ENCODE measurements at regions not wholly inside any gene's neighbourhood (a gene's known extent, or its start where the extent isn't known, plus 50 kb on each side); places are given as distances from the start of the nearest gene placed in this dataset.

GRCh38 chr2:22683914-22684313, 701.1 kb upstream of the KLHL29 start:
- H3K79me1 ChIP-seq (ENCODE audit: low read depth in 1 of 2, low read length in 2 of 2): no peaks in the 10 kb centered on the region
- H4K91ac ChIP-seq (ENCODE audit: insufficient read depth, low read depth, low read length): no peak overlapping the region
- H3K27me3 ChIP-seq (ENCODE audit: control insufficient read depth, insufficient read depth, low read length): no peaks in the 10 kb centered on the region
- peaks cover 7% of the 10 kb centered on the region; the same call in 1 of the 2 replicates for H3K9me3 ChIP-seq (ENCODE audit: control insufficient read depth, insufficient read depth, low read length)
- H3K23ac ChIP-seq (ENCODE audit: low read depth, low read length): no peak overlapping the region
- H3K4me3 ChIP-seq (ENCODE audit: insufficient read depth, low read depth, low read length): no peak overlapping the region
- CTCF ChIA-PET: no interaction called here
- BruUV-seq (replicated peaks): no TSS peak
- no peaks in the 10 kb centered on the region for H3K4me1 ChIP-seq (ENCODE audit: control insufficient read depth, insufficient read depth, low read length)
- no peaks in the 10 kb centered on the region for H4K20me1 ChIP-seq (ENCODE audit: insufficient read depth, low read length)
- WGBS, 2 experiments (ENCODE audit: extremely low coverage in 2 of 2, insufficient read length in 1 of 2): no CpG with 5 or more reads among the region's 1 CpG
- H2BK20ac ChIP-seq (ENCODE audit: low read depth, low read length): no peak overlapping the region
- intact Hi-C loops (cut with micrococcal nuclease): no loop called here
- in situ Hi-C loops (cut with MboI; ENCODE audit: low sequenced_read_pairs): no loop called here
- no peak overlapping the region for H3K14ac ChIP-seq (replicated peaks; ENCODE audit: low read depth, low read length)
- H3K36me3 ChIP-seq (ENCODE audit: control insufficient read depth, insufficient read depth, low read length): no peaks in the 10 kb centered on the region
- H2AK5ac ChIP-seq (ENCODE audit: low read depth, low read length): no peak overlapping the region
- no peak overlapping the region for H4K5ac ChIP-seq (ENCODE audit: low read depth, low read length)
- H2BK5ac ChIP-seq (ENCODE audit: low read depth, low read length, poor library complexity, severe bottlenecking): no peak overlapping the region
- H3K9ac ChIP-seq (ENCODE audit: low read depth, low read length): no peak overlapping the region
- H3K56ac ChIP-seq (ENCODE audit: extremely low read depth, insufficient read depth, low read length): no peak overlapping the region
- no peak overlapping the region for H4K8ac ChIP-seq (ENCODE audit: low read depth in 2 of 2, low read length in 2 of 2)
- no peak overlapping the region for H2BK120ac ChIP-seq (ENCODE audit: low read depth, low read length)
- H3K9me1 ChIP-seq (ENCODE audit: insufficient read depth, low read length): no peaks in the 10 kb centered on the region
- H3K4me2 ChIP-seq (ENCODE audit: low read depth, low read length): no peak overlapping the region
- no peak overlapping the region for H2AK9ac ChIP-seq (replicated peaks; ENCODE audit: low read depth, low read length, poor library complexity)
- no peak overlapping the region for H3K4ac ChIP-seq (ENCODE audit: low read depth, low read length)
- H3K27ac ChIP-seq (ENCODE audit: insufficient read depth, low read length): no peak overlapping the region
- ATAC-seq (ENCODE audit: low read depth) (no peak), DNase-seq (no peak)
- POLR2A ChIA-PET (ENCODE audit: unreplicated experiment): no interaction called here
- no peak overlapping the region for H2BK15ac ChIP-seq (ENCODE audit: low read depth, low read length)
- TF ChIP-seq MXI1 (IDR thresholded peaks at IDR 0.05; ENCODE audit: borderline replicate concordance, low read depth, low read length) (no peak), CTCF (conservative IDR thresholded peaks at IDR 0.05; ENCODE audit: low read depth, low read length) (no peak), BHLHE40 (IDR thresholded peaks at IDR 0.05; ENCODE audit: low read depth, low read length) (no peak), USF2 (IDR thresholded peaks at IDR 0.05; ENCODE audit: low read depth, low read length) (no peak), RAD21 (IDR thresholded peaks at IDR 0.05; ENCODE audit: low read length) (no peak), SMC3 (IDR thresholded peaks at IDR 0.05; ENCODE audit: low read depth, low read length) (no peak), MAFK (IDR thresholded peaks at IDR 0.05; ENCODE audit: low read depth, low read length) (no peak), CHD1 (IDR thresholded peaks at IDR 0.05; ENCODE audit: low read depth, low read length) (no peak), FOS (IDR thresholded peaks at IDR 0.05; ENCODE audit: low read depth, low read length) (no peak)
- H3K18ac ChIP-seq (ENCODE audit: low read depth, low read length): no peak overlapping the region
- no peak overlapping the region for H2AFZ ChIP-seq (replicated peaks; ENCODE audit: low read length, poor library complexity)
- dilution Hi-C loops (cut with HindIII; ENCODE audit: low sequenced_read_pairs, unreplicated experiment): no loop called here

Measured in IMR-90 (cell line).